Coronary artery (tissue), 2 donors: ENCODE measurements at regions not wholly inside any gene's neighbourhood (a gene's known extent, or its start where the extent isn't known, plus 50 kb on each side); places are given as distances from the start of the nearest gene placed in this dataset.
"Not testable (repeated sequence)": the region's sequence is repeated elsewhere in the genome, so short reads cannot be mapped to it uniquely, and the experiment has no call there.

Experiments used
- DNase-seq: peaks from one replicate; pipeline ENCODE4 v3.0.0-alpha.2; 2017; ENCODE audit warnings: low spot score
- H3K27ac ChIP-seq, 2 donors: fragments of 200-600 bp; sonication (generic); one replicate each; pipeline ENCODE4 v1.5.1; 2016 to 2019
- H3K4me3 ChIP-seq: fragments of 200-600 bp; sonication (generic); 2 replicates; pipeline ENCODE4 v1.5.1; 2016; ENCODE audit warnings: mild to moderate bottlenecking, moderate library complexity

DNA sequence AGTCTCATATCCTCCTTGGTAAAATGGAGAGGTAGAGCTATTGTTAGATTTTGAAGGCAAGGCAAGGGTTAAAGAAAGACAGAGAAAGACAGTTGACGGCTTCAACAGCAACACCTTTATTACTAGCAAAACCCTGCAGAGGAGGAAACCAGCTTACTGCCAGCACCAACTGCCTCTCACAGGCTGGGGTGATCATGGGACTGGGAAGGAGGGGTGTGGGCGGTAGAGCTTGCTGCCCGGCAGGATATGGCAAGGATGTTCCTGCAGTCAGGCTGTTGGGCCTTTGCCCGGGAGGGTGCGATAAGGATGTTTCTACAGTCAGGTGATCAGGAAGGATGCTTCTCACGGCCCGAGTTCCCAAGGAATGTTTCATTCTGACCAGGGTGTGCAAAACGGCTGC lies 310.0 kb downstream of the FOXD4L4 start:
- H3K4me3 ChIP-seq, DNase-seq, H3K27ac ChIP-seq: not testable (repeated sequence)

GRCh38 chr9:66049721-66050120 lies 312.8 kb downstream of the FOXD4L4 start:
- not testable (repeated sequence) for H3K4me3 ChIP-seq, H3K27ac ChIP-seq, DNase-seq

GRCh38 chr9:66054705-66055104 lies 317.8 kb downstream of the FOXD4L4 start:
- DNase-seq, H3K4me3 ChIP-seq: not testable (repeated sequence)

DNA sequence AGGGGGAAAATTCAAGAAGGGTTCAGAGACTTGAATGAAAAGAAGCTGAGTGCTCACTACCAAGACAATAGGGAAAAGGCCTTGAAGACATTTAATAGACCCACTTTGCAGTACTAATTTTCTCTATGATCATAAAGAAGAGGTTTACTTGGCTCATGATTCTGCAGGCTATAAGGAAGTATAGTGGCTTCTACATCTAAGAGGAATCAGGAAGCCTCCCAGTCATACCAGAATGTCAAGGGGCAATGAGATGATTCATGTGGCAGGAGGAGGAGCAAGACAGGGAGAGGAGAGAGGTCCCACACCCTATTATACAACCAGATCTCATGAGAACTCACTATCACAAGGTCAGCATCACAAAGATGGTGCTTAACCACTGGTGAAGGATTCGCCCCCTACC lies 323.7 kb downstream of the FOXD4L4 start:
- H3K27ac ChIP-seq, H3K4me3 ChIP-seq, DNase-seq: not testable (repeated sequence)

More at GRCh38 chr9:66054705-66055104, 317.8 kb downstream of the FOXD4L4 start:
- not testable (repeated sequence) for H3K27ac ChIP-seq

GRCh38 chr9:66063822-66064221 lies 326.9 kb downstream of the FOXD4L4 start:
- not testable (repeated sequence) for DNase-seq, H3K4me3 ChIP-seq, H3K27ac ChIP-seq

DNA sequence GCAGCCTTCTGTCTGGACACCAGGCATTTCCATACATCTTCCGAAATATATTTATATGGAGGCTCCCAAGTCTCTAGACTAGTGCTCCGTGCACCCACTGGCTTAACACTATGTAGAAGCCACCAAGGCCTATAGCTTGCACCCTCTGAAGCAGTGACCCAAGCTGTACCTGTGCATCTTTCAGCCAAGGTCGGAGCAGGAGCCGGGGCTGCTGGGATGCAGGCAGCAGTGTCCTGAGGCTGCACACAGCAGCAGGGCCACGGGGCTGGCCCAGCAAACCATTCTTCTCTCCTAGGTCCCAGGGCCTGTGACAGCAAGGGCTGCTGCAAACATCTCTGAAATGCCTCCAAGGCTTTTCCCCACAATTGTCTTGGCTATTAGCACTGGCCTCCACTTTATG lies 328.8 kb downstream of the FOXD4L4 start:
- DNase-seq = not testable (repeated sequence)

DNA sequence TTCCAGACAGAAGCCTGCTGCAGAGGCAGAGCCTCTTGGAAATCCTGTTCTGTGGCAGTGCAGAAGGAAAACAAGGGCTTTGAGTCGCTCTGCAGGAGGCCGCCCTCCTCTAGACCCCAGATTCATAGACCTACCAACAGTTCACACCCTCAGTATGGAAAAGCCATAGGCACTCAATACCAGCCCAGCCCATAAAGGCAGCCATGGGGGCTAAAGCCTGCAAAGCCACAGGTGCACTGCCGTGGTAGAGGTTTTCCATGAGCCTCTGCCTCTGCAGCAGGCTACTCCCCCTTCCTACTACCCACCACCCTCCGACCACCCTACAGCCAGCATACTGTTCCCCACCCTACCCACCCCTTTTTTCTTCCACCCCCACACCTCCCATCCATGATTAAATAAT lies 330.3 kb downstream of the FOXD4L4 start:
- peak; percentile 14 for DNase-seq
- H3K27ac ChIP-seq, H3K4me3 ChIP-seq: not testable (repeated sequence)

More for the DNA sequence above, 328.8 kb downstream of the FOXD4L4 start:
- not testable (repeated sequence) for H3K27ac ChIP-seq, H3K4me3 ChIP-seq

- not testable (repeated sequence) for H3K4me3 ChIP-seq, DNase-seq, H3K27ac ChIP-seq
Observed at GRCh38 chr9:66068451-66068989, 331.6 kb downstream of the FOXD4L4 start.

GRCh38 chr9:66069025-66069424 lies 332.1 kb downstream of the FOXD4L4 start:
- H3K4me3 ChIP-seq, H3K27ac ChIP-seq, DNase-seq: not testable (repeated sequence)

GRCh38 chr9:66073111-66073510 lies 336.2 kb downstream of the FOXD4L4 start:
- H3K4me3 ChIP-seq, DNase-seq, H3K27ac ChIP-seq: not testable (repeated sequence)

DNA sequence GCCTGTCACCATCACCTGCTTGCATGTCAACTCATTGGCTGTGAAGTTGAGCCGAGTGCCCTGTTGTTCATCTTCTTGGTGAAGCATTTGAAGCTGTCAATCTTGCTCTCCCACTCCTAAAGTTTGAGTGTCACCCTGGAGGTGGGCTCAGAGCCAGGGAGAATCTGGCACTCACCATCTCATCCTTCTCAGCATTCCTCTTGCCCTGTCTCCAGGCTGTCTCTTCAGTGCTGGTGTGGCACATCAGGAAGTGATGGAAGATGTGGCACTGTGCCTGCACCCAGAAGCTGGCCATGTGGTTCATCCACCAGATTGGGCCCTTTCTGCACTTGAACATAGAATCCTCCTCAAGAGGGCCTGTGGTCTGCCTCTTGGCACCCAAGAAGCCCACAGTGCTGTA lies 345.9 kb downstream of the FOXD4L4 start:
- DNase-seq, H3K27ac ChIP-seq, H3K4me3 ChIP-seq: not testable (repeated sequence)
